ENCODE measurements at regions not wholly inside any gene's neighbourhood (a gene's known extent, or its start where the extent isn't known, plus 50 kb on each side); places are given as distances from the start of the nearest gene placed in this dataset.

DNA sequence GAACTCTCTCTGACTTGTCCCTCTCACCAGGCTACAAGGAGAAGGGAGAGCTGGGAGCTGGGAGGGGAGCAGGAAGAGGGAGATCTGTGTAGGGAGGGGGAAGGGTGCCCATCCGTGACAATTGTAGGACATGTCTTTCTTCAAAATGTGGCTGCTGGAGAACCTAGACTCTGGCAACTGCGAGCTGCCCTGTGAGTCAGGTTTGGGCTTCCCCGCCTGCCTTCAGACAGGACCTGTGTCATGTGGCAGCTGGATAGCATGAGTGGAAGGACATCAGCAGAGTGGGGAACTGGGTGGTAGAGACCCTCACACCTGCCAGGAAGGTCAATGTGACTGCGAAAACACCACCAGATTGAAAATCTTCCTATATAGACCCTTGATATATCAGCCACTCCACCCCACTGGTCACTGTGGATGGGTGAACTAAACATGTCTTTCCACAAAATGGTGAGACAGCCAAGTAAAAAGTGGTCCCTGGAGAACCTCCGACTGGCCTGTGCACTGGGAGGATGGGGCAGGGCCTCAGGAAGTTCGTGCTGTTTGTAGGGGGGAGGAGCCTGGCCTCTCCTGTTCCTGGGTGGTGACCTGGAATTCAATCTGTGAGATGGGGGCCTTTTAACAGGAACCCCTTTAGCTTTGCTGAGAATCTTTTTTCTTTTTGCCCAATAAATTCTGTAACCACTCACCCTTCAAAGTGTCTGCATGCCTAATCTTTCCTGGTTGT, 62.2 kb upstream of the CAPRIN2 start:
- TF ChIP-seq, protein P1, sequence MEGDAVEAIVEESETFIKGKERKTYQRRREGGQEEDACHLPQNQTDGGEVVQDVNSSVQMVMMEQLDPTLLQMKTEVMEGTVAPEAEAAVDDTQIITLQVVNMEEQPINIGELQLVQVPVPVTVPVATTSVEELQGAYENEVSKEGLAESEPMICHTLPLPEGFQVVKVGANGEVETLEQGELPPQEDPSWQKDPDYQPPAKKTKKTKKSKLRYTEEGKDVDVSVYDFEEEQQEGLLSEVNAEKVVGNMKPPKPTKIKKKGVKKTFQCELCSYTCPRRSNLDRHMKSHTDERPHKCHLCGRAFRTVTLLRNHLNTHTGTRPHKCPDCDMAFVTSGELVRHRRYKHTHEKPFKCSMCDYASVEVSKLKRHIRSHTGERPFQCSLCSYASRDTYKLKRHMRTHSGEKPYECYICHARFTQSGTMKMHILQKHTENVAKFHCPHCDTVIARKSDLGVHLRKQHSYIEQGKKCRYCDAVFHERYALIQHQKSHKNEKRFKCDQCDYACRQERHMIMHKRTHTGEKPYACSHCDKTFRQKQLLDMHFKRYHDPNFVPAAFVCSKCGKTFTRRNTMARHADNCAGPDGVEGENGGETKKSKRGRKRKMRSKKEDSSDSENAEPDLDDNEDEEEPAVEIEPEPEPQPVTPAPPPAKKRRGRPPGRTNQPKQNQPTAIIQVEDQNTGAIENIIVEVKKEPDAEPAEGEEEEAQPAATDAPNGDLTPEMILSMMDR (IDR thresholded peaks at IDR 0.05 in 4 of 5, conservative IDR thresholded peaks at IDR 0.05 in 1 of 5), result no peak
- TF ChIP-seq POLR2A (IDR thresholded peaks at IDR 0.05), result no peak
